ENCODE measurements at regions not wholly inside any gene's neighbourhood (a gene's known extent, or its start where the extent isn't known, plus 50 kb on each side); places are given as distances from the start of the nearest gene placed in this dataset.

DNA sequence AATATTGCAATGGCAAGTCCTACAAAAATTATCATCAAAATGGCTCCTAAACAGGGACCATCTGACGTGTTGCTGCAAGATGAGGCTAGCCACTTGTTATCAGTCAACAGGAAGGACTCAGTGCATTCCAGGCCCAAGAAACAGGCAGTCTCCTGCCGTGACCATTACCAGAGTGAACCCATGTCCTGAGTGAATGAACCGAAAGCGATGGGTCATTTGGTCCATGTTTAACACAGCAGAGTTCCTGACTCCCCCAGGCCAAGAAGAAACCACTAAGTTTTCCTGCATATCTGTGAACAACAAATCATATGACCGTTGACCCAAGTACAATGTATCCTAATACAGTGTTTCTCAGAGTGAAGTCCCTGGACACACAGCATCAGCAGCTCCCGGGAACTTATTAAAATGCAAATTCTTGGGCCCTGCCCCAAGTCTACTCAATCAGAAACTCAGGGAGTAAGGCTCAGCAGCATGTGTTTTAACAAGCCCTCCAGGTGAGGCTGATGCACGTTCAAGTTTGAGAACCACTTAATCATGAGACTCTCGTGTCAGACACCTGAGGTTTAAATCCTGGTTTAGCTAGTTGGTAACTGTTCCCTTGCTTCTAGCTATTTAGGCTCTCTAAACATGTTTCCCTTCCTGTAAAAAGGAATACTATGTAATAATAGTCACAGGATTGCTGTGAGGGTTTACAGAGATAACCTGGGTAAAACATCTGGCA lies 429.4 kb upstream of the MAF start:
- FAIRE-seq, result no peak

DNA sequence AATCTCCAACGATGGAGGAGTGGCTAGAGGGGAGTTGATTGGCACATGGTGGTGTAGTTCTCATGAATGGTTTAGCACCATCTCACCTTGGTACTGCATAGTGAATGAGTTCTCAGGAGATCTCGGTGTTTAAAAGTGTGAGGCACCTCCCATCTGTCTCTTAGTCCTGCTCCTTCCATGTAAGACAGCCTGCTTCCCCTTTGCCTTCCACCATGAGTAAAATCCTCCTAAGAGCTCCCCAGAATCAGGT lies 428.8 kb upstream of the MAF start:
- FAIRE-seq, result no peak

DNA sequence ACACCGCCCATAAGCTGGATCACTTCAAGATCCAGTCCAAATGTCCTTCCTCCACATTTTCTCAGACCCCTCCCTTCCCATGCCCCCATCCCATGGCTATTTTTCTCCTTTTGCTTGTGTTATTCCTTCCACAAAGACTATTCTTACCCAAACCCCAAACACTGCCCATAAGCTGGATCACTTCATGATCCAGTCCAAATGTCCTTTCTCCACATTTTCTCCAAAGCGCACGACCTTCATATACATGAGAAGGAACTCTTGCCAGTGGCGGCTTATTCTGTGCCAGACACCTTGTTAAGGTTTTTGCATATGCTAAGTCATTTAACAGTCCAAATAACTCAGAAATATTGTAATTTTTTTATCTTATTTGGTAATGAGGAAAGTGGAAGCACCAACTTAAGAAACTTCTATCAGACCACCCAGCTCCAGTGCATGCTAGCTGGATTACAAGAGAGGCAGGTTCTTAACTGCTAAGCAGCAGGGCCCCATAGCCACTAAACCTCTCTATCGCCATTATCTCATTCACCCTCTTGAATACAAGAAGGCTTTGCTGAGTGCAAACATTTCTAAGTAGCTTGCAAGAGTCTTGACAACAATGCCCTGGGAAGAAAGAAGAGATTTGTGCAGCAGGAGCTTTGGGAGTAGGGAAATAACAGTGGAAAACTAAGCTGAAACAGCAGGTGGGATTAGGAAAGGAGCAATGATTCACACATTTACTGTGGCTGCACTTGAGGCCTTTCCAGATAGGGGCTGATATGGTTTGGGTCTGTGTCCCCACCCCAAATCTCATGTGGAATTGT lies 428.2 kb upstream of the MAF start:
- no peak for FAIRE-seq

DNA sequence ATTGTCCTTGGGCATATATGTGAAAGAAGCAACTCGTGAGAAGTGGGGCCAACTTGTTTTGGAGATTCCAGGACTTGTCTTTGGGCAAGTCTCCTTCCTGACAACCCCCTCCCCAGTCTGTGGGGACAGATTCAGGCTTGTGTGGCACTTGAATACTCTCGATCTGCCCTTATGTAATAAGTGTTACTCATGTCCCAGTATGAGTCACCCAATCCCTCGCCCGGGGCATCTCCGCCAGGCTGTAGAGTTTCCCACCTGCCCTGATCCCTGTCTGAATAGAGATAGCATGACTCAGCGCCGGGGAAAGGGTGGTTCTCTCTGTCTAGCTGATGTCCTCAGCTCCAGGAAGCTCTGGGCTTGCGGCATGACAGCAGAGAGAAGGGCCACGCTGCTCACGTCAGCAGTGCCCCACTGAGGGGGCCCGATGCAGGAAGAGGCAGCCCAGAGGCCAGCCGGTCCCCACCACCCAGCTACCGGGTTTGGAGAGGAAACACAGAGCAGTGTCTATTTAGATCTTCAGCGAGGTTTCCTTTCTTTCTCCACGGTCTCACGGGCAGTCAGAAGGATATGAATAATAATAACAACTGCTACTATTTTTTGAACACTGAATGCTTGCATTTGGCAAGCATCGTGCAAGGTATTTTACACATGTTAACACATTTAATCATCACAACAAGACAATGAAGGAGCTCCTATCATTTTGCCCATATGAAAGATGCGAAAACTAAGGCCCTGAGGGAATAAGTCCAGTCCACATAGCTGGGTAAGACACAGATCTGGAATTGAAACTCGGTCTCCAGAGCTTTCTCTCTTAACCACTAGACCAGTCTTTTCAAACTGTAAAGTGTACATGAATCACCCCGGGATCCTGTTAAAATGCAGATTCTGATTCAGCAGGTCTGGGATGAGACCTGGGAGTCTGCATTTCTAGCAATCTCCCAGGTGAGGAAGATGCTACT lies 426.7 kb upstream of the MAF start:
- FAIRE-seq, result no peak

DNA sequence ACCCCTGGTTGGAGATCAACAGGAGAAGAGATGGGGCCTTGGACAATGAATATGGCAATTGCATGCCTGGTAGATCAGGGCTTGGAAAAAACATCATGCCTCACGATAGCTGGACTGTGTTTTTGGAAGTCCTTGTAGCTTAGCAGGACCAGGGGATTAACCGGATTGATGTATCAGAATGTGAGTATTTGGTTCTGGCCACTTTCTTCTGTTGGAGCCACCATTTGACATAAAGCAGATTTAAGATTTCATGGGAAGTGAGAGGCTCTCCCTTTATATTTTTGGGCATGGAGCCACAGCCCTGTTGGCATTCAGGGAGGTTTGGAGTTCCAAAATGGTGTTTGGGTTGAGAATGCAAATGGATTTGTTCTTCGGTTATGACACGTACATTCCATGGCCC lies 424.7 kb upstream of the MAF start:
- no peak for FAIRE-seq

DNA sequence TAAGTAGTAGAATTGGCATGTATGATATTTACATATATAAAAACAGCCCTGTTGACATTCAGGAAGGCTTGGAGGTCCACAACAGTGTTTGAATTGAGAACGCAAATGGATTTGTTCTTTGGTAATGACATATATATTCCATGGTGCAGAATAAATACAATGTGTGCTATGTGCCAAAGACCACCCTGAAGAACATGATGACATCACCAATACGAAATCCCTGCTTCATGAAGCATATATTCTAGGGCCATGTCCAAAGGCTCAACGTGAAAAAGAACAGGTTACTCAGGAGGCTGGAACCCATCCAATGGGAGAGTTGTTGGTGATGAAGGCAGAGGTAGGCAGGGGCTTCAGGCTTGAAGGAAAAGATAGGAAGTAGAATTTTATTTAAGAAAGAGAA lies 423.9 kb upstream of the MAF start:
- no peak for FAIRE-seq

DNA sequence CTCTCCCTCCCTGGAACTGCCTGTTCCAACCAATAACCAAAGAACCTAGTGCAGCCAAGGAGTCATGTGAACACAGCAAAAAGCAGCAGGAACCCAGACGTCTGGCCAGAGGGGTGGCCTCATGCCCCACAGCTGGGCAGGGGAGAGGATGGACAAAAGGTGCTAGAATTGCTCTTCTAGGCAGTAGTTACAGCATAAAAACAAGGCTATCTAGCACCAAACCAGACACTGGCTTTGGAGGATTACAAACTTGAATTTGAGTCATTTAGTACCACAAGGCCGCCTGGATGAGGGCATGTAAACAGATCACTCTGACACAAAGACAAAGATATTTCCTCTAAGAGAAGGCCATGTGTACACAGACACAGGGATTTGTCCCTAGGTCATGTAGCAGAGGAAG lies 423.3 kb upstream of the MAF start:
- FAIRE-seq, result no peak

DNA sequence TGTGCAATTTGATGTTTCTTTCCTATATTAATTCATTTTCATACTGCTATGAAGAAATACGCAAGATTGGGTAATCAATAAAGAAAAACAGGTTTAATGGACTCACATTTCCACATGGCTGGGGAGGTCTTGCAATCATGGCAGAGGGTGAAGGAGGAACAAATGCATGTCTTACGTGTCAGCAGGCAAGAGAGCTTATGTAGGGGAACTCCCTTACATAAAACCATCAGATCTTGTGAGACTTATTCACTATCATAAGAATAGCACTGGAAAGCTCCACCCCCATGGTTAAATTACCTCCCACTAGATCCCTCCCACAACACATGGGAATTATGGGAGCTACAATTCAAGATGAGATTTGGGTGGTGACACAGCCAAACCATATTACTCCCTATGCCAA lies 418.9 kb upstream of the MAF start:
- no peak for FAIRE-seq

DNA sequence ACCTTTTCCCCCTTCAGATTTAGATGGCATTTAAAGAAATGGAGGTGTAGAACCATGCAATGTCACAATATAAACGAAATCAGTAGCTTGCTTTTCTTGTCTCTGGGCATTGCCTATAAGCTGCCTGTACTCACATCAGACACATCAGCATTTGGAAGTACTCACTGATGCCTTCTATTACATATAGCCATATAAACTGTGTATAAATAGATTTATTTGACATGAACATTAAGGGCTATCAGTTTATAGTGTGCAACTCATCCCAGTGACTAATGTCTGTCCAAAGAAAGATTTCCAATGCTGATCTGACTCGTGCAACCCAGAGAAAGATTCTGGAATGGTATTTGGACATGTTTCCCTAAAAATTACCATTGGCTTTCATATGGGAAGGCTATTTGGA lies 417.9 kb upstream of the MAF start:
- FAIRE-seq, result no peak

DNA sequence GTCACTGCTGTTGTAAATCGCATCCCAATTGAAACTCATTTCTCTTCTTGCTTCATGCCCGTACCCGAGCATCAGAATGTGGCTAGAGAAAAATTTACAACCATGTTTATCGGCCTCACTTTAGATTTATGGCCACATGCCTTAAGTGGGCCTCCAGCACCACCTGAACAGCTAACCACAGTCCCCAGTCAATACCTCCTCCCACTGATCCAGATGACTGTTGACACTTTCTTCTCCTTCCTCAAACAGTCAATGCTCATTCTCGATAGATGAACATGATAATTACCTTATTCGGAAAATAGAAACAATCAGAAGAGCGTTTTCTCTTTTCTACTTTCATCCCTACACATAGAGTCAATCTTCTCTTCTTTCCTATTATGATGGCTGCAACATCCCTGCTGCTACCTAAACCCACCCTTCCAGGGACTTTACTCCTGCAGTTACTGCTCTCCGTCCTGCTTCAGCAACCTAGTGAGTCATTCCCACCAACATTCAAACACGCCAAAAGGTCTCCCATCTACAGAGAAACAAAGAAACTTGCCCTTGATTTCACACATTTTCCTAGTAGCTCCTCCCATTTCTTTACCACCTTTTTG lies 416.3 kb upstream of the MAF start:
- FAIRE-seq, result no peak

DNA sequence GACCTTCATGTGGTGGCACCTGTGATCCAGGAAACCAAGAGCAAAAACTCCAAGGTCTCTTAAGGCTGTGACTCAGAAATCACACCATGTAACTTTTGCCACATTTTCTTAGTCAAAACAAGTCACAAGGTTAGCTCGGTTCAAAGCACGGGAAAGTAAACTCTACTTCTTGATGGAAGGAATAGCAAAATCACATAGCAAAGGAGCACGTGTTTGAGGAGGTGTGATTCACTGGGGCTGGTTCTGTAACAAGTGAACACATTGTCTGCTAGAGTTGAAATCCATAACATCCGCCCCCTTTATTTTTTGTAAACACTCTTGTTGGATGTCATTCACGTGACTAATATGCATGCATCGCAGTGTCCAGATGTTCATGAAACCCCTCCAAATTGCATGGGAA lies 415.0 kb upstream of the MAF start:
- FAIRE-seq, result no peak

DNA sequence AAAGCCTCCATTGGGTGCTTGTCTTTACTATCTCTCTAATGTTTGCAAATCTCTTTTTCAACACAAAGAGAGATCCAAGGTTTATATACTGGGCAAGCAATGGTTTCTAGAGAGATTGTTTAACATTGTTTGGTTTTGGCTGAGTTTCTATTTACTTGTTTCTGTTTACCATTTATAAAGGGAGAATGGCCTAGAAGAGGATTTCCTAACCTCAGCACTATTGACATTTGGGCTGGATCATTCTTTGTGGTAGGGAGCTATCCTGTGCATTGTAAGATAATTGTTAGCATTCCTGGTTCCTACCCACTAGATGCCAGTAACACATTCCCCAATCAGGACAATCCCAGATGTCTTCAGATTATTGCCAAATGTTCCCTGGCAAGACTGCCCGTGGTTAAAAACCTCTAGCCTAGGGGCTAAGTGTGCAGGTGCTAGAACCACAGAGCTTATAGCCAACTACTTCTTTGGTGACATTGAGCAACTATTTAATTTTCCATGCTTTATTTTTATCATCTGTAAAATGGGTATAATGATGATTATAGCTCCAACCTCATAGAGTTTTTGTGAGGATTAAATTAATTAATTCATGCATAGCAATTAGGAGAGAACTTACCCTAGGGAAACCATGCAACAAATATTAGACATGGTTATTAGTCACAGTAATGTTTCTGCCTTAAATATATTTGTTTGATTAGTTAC lies 413.9 kb upstream of the MAF start:
- no peak for FAIRE-seq

DNA sequence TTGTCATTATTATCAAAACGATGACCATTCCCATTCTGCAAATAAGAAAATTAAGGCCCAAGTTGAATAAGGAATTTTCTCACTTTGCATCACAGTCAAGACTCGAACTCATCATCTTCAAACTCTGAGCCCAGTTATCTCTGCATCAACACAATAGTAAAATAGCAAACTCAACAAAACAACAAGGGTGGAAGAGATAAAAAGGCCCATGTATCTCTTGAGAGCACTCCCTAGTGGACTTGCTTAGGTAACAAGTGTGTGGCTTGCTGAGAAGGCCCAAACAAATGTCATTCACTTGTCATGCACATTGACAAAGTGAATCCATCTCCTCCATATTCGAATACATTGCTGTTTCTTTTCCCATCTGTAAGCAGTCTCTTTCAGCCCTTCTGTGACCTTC lies 412.0 kb upstream of the MAF start:
- FAIRE-seq, result no peak

DNA sequence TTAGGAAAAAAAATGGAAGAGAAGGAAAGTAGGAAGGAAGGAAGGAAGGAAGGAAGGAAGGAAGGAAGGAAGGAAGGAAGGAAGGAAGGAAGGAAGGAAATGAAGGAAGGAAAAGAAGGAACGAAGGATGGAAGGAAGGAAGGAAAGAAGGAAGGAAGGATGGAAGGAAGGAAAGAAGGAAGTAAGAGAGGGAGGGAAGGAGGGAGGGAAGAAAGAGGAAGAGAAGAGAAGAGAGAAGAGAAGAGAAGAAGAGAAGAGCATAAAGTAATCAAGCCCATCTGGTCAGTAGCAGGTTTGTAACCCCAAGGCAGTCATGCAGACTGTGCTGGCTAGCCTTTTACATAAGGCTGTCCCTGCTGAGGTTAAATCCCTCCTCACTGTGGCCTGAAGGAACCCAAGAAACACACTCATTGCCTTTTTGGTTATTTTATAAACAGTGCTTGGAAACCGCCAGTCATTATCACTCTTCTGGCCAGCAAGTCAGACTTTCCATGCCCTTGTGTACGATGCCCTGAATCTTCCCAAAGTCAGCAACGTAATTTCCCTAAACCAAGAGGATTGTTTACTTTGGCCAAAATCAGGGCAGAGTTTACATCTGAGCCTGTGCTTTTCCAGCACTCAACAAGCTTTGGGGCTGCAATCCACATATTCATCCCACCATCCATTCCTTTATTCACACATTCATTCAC lies 409.6 kb upstream of the MAF start:
- no peak for FAIRE-seq

DNA sequence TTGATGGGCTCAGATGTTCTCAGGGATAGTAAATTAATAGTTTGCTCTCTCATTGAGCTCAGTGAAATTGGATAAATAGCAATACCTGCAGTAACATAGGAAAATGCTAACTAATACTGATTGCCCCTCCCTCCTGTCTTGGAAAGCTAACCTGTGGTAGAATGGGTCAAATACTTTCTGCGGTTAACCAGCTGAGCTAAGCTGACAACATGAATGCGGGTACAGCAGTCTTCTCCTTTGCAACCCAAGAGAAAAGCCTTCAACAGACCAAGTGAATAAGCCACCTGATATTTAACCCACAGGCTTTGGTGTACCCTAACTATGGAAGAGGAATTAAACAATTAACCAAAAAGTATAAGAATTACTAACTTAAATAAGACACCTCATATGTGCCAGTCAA lies 408.3 kb upstream of the MAF start:
- FAIRE-seq, result no peak

DNA sequence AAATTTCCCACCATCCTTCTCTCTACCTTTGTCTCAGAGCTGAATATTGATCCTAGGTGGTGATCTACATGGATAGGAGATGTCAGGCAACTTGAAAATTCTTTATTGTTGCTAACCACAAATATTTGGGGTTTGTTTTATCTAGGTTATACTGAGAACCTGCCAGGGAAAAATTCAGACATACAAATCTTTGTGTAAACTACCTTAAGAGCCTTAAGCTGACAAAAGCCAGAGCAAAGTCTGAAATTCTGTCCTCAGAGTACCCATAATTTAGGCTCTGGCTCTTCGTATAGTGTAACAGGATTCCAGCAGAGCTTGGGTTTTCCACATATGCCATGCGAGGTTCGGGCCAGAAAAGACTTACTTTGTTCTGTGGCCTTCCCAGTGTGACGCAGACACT lies 406.7 kb upstream of the MAF start:
- no peak for FAIRE-seq

DNA sequence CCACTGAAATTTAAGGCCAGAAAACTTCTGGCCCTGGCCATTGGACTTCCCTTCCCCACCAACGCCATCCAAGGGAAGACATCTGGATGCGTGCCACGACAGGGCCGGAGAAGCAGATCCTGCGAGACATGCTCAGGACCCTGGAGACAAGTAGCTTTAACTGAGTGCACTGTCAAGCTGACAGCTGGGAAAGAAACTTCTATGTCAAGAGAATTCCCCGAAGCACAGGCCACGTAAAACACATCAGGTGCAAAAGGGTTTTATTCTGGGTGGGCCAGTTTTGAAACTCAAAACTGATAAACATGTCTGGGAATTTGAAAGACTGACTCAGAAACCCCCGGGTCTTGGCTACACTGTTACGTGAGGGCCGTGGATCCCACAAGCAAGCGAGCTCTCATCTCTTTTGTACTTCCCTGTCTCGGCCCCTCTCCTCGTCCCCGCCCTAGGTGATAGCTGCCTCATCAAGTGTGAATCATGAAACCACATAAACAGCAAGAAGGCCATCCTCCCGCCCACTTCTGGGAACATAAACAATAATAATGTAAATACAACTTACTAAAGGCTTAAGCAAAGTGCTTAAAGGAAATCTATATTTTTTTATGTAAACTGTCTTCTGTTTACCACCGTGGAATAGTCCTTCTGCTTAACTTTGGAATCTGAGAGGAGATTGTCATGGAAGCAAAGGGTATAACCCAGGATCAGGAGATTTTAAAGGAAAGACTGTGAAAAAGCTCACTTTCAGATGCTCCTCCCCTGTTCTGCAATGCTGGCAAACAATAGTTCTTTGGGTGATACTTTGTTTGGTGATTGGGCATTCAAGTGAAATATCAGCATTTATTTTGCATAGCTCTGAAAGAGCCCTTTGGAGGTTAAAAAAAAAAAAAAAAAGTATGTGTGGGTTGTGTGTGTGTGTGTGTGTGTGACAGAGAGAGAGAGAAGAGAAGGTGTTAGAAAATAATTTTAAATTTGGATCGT lies 406.0 kb upstream of the MAF start:
- FAIRE-seq, result no peak

DNA sequence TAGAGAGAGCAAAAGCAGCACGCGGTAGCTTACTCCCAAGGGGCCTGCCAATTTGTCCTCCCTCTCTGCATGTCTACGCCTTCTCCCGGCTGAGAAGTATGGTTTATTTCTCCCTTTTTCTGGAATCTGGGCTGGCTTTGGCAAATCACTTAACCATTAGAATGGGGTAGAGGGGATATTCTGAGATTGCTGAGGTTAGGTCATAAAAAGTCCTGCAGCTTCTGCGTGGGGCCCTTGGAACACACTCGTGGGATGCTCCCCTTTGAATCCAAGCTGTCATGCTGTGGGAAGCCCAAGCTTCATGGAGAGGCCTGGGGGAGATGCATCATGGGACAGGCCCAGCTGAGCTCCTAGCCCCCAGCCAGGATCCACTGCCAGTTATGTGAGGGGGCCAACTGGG lies 403.6 kb upstream of the MAF start:
- no peak for FAIRE-seq

DNA sequence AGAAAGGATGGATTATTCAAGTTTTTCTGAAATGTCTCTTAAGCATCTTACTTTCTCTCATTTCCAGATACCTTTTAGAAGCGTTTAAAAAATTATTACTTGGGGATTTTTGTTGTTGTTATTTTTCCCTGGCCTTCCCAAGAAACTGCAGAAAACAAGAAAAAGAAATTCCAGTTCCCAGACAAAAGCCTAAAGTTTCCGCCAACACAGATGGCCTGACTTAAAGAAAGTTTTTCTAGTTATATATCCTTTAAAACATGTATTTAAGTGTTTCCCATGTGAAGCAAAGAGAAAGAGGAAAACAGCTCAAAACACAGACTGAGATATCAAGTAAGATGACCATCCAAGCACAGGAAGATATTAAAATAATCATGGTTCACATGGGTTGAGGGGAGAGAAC lies 401.7 kb upstream of the MAF start:
- FAIRE-seq, result no peak

DNA sequence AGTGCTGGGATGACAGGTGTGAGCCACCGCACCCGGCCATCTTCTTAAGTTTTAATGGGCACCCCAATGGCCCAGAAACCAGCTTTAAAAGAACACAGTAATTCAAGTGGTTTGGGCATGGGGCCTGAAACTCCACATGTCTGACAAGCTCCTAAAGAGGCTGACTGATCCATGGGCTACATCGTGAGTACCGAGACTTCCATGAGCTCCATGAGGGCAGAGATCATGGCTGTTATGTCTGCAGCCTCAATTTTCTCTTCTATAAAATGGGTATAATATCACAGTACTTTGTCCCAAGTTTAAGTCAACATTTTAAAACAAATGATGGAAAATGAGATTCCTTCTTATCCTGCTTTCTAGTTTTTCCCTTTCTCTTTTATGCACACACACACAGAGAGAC lies 397.6 kb upstream of the MAF start:
- no peak for FAIRE-seq

DNA sequence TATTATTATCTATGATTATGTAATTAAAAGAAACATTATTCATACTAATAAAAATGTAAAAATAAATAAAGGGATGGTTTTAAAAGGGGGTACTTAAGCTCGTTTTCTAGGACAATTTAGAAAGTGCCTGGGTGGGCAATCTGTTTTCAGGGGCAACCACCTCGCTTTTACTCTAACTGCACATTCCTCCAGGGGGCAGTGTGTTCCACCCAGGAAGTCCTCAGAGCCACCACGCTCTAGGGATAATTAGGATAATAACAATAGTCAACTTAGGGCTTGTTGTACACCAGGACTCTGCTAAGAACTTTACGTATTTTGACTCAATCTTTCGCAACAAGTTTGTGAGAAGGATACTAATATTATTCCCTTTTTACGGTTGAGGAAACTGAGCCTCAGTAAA lies 396.7 kb upstream of the MAF start:
- no peak for FAIRE-seq

All from islet of Langerhans (tissue), 1 donor.